ENCODE measurements at regions not wholly inside any gene's neighbourhood (a gene's known extent, or its start where the extent isn't known, plus 50 kb on each side); places are given as distances from the start of the nearest gene placed in this dataset.

GRCh38 chr7:41873741-41874140, 170.9 kb upstream of the INHBA start:
- Histone ChIP-seq H3K36me3 (ENCODE audit: control insufficient read depth, insufficient read depth, low read length) (no peaks in the 10 kb centered on the region), H3K4me2 (ENCODE audit: extremely low read depth, insufficient read depth, low read length) (no peak overlapping the region), H3K9ac (ENCODE audit: insufficient read depth, low read length) (no peak overlapping the region), H3K4me1 (ENCODE audit: control insufficient read depth, extremely low read depth, insufficient read depth, low read length) (peaks cover 11% of the 10 kb centered on the region), H3K27me3 (ENCODE audit: control insufficient read depth, insufficient read depth, low read length) (no peaks in the 10 kb centered on the region), H3K9me3 (ENCODE audit: control insufficient read depth, insufficient read depth, low read depth, low read length) (no peaks in the 10 kb centered on the region), H2AFZ (ENCODE audit: low read length) (no peak overlapping the region), H3K27ac (ENCODE audit: insufficient read depth, low read length) (no peak overlapping the region), H3K79me2 (ENCODE audit: control insufficient read depth, insufficient read depth, low read length) (no peaks in the 10 kb centered on the region), H3K4me3 (replicated peaks in 1 of 4; ENCODE audit: control extremely low read depth in 1 of 4, insufficient read depth in 1 of 4, low read depth in 3 of 4, low read length in 4 of 4) (no peak overlapping the region), H4K20me1 (ENCODE audit: control insufficient read depth, extremely low read depth, insufficient read depth, low read length) (no peaks in the 10 kb centered on the region)
- TF ChIP-seq CTCF (conservative IDR thresholded peaks at IDR 0.05 in 1 of 2, IDR thresholded peaks at IDR 0.05 in 1 of 2; ENCODE audit: low read depth in 1 of 2, low read length in 2 of 2), result no peak
- no peak for TF ChIP-seq EZH2 (IDR thresholded peaks at IDR 0.05; ENCODE audit: low read length, missing control alignments)
- peak in 1 of 2 donors; percentile 47 for DNase-seq (ENCODE audit: low read depth in 2 of 2)

- Histone ChIP-seq H3K36me3 (ENCODE audit: control insufficient read depth, insufficient read depth, low read length) (no peaks in the 10 kb centered on the region), H3K27me3 (ENCODE audit: control insufficient read depth, insufficient read depth, low read length) (no peaks in the 10 kb centered on the region), H2AFZ (ENCODE audit: low read length) (no peak overlapping the region), H3K79me2 (ENCODE audit: control insufficient read depth, insufficient read depth, low read length) (no peaks in the 10 kb centered on the region), H3K4me1 (ENCODE audit: control insufficient read depth, extremely low read depth, insufficient read depth, low read length) (peaks cover 10% of the 10 kb centered on the region), H3K4me2 (ENCODE audit: extremely low read depth, insufficient read depth, low read length) (no peak overlapping the region), H3K9me3 (ENCODE audit: control insufficient read depth, insufficient read depth, low read depth, low read length) (no peaks in the 10 kb centered on the region), H3K27ac (ENCODE audit: insufficient read depth, low read length) (no peak overlapping the region), H3K4me3 (replicated peaks in 1 of 4; ENCODE audit: control extremely low read depth in 1 of 4, insufficient read depth in 1 of 4, low read depth in 3 of 4, low read length in 4 of 4) (no peak overlapping the region), H4K20me1 (ENCODE audit: control insufficient read depth, extremely low read depth, insufficient read depth, low read length) (no peaks in the 10 kb centered on the region), H3K9ac (ENCODE audit: insufficient read depth, low read length) (no peak overlapping the region)
- TF ChIP-seq EZH2 (IDR thresholded peaks at IDR 0.05; ENCODE audit: low read length, missing control alignments) (no peak), CTCF (conservative IDR thresholded peaks at IDR 0.05 in 1 of 2, IDR thresholded peaks at IDR 0.05 in 1 of 2; ENCODE audit: low read depth in 1 of 2, low read length in 2 of 2) (no peak)
- no peak for DNase-seq (ENCODE audit: low read depth in 2 of 2)
Observed at GRCh38 chr7:41872966-41873365, 170.1 kb upstream of the INHBA start.

- Histone ChIP-seq H3K4me2 (ENCODE audit: extremely low read depth, insufficient read depth, low read length) (peak overlapping the region; percentile 68), H3K4me1 (ENCODE audit: control insufficient read depth, extremely low read depth, insufficient read depth, low read length) (peaks cover 10% of the 10 kb centered on the region), H3K27ac (ENCODE audit: insufficient read depth, low read length) (peak overlapping the region; percentile 76), H3K4me3 (replicated peaks in 1 of 4; ENCODE audit: control extremely low read depth in 1 of 4, insufficient read depth in 1 of 4, low read depth in 3 of 4, low read length in 4 of 4) (no peak overlapping the region), H2AFZ (ENCODE audit: low read length) (peak overlapping the region; percentile 63), H3K9me3 (ENCODE audit: control insufficient read depth, insufficient read depth, low read depth, low read length) (no peaks in the 10 kb centered on the region), H3K9ac (ENCODE audit: insufficient read depth, low read length) (no peak overlapping the region), H3K27me3 (ENCODE audit: control insufficient read depth, insufficient read depth, low read length) (no peaks in the 10 kb centered on the region), H3K79me2 (ENCODE audit: control insufficient read depth, insufficient read depth, low read length) (no peaks in the 10 kb centered on the region), H3K36me3 (ENCODE audit: control insufficient read depth, insufficient read depth, low read length) (no peaks in the 10 kb centered on the region), H4K20me1 (ENCODE audit: control insufficient read depth, extremely low read depth, insufficient read depth, low read length) (no peaks in the 10 kb centered on the region)
- peak in 1 of 2 donors; percentile 25 for DNase-seq (ENCODE audit: low read depth in 2 of 2)
- TF ChIP-seq EZH2 (IDR thresholded peaks at IDR 0.05; ENCODE audit: low read length, missing control alignments), result no peak
- TF ChIP-seq CTCF (conservative IDR thresholded peaks at IDR 0.05 in 1 of 2, IDR thresholded peaks at IDR 0.05 in 1 of 2; ENCODE audit: low read depth in 1 of 2, low read length in 2 of 2), result no peak
Observed at GRCh38 chr7:41870461-41871138, 167.7 kb upstream of the INHBA start.

Measured in fibroblast of lung (primary cell).